Astrocyte of the cerebellum (primary cell): ENCODE measurements at regions not wholly inside any gene's neighbourhood (a gene's known extent, or its start where the extent isn't known, plus 50 kb on each side); places are given as distances from the start of the nearest gene placed in this dataset.

Experiments used
- DNase-seq: peaks from one replicate; pipeline ENCODE4 v3.0.0-alpha.2; 2011; ENCODE audit warnings: low read depth
- H3K4me3 ChIP-seq: 2 replicates; pipeline ENCODE4 v1.5.1; 2011; ENCODE audit warnings: mild to moderate bottlenecking, low read depth, low read length, moderate library complexity
- in situ Hi-C: cut with HindIII; loops from 2 replicates; pipeline ENCODE4 v1.10.0; 2017; ENCODE audit warnings: low sequenced_read_pairs
- TF ChIP-seq, protein P1 (sequence below): IDR thresholded peaks from 2 replicates; pipeline ENCODE4 v1.5.1; 2012; ENCODE audit warnings: low read length, low read depth, moderate library complexity, mild to moderate bottlenecking; ENCODE audit errors: missing control alignments

DNA sequence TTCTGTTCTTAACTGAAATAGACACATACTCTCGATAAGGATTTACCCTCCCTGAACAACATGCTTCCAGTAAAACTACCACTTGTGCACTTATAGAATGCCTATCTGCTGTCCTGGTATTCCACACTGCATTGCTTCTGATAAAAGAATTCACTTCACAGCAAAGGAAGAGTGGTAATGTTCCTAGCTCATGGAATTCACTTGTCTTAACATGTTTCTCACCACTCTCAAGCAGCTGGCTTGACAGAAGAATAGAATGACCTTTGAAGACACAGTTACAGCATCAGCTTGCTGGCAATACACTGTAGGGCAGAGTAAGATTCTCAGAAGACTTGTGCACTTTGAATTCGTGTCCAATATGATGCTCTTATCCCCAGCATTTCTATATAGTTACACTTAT is 524.1 kb upstream of the CNTNAP5 start:
- TF ChIP-seq, protein P1, sequence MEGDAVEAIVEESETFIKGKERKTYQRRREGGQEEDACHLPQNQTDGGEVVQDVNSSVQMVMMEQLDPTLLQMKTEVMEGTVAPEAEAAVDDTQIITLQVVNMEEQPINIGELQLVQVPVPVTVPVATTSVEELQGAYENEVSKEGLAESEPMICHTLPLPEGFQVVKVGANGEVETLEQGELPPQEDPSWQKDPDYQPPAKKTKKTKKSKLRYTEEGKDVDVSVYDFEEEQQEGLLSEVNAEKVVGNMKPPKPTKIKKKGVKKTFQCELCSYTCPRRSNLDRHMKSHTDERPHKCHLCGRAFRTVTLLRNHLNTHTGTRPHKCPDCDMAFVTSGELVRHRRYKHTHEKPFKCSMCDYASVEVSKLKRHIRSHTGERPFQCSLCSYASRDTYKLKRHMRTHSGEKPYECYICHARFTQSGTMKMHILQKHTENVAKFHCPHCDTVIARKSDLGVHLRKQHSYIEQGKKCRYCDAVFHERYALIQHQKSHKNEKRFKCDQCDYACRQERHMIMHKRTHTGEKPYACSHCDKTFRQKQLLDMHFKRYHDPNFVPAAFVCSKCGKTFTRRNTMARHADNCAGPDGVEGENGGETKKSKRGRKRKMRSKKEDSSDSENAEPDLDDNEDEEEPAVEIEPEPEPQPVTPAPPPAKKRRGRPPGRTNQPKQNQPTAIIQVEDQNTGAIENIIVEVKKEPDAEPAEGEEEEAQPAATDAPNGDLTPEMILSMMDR: no peak
- no peak overlapping the region for H3K4me3 ChIP-seq
- DNase-seq: no peak
- in situ Hi-C loops: no loop called here

- no peak overlapping the region for H3K4me3 ChIP-seq
- in situ Hi-C loops: no loop called here
- DNase-seq: no peak
- TF ChIP-seq, protein P1: no peak
Measured at GRCh38 chr2:123502931-123503330, 522.2 kb upstream of the CNTNAP5 start.

GRCh38 chr2:123512547-123512946 is 512.5 kb upstream of the CNTNAP5 start:
- in situ Hi-C loops: no loop called here
- no peak for DNase-seq
- H3K4me3 ChIP-seq: no peak overlapping the region
- TF ChIP-seq, protein P1: no peak

- H3K4me3 ChIP-seq: no peak overlapping the region
- in situ Hi-C loops: no loop called here
- no peak for DNase-seq
- TF ChIP-seq, protein P1: no peak
Measured at GRCh38 chr2:123513351-123513750, 511.7 kb upstream of the CNTNAP5 start.

DNA sequence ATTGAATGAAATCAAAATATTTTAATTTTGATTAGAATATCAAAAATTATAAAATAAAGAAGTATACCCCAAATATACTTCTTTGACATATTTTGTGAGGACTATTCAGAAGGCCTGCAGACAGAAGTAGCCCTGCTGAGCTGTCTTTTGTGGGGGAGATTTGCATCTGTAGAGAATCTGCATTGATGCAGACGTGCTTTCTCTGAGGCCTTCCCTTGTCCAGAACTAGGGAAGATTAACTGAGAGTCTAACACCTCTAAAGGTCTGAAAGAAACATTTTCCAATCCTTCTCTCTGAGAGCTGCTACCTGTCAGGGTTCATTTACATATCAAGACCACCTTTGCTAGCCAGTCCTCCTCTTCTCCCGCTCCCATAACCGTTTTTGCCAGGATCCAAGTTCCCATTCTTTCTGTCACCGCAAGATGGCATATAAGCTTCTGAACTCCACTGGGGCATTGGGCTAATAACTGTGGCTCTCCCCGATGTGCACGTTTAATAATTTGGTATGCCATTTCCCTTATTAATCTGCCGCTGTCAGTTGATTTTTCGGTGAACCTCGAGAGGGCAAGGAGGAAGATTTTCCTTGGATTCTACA is 510.4 kb upstream of the CNTNAP5 start:
- TF ChIP-seq, protein P1: no peak
- in situ Hi-C loops: no loop called here
- no peak for DNase-seq
- H3K4me3 ChIP-seq: no peak overlapping the region

DNA sequence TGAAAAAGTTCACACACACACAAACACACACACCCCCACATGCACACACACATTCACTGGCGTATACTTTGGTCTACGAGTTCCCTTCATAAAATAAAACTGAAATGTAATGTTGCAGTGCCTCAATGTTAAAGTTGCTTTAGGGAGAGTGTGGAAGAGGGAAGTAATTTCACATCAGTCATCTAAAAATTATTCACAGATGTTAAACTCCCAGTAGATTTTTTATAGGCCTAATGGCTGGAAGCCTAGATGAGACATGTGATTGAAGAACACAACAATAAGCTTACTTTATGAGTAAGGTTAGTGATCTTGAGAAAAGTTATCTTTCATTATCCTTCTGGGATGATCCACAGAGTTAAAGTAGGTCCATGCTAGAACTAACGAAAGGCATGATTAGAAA is 506.7 kb upstream of the CNTNAP5 start:
- no peak for DNase-seq
- TF ChIP-seq, protein P1: no peak
- in situ Hi-C loops: no loop called here
- no peak overlapping the region for H3K4me3 ChIP-seq
